ENCODE measurements at regions not wholly inside any gene's neighbourhood (a gene's known extent, or its start where the extent isn't known, plus 50 kb on each side); places are given as distances from the start of the nearest gene placed in this dataset.

DNA sequence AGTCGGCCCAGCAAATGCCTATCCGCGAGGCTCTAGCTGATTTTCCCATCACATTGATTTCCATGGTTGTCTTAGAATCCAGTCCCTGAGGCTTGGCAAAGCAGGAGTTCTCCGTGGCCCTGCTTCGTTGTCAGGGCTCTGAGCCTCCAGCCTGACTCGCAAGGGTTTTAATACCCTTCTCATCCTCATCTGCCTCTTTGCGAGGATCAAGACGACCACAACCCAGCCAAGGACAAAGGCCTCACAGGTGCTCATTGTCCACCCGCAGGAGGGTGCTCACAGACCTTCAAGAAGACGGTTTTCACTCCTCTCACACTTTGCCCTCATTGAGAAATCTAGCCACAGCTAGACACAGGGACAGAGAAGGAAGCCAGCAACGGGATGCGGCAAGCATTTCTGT is 610.8 kb downstream of the KCNJ18 start:
- no peak overlapping the region for H3K27ac ChIP-seq (ENCODE audit: low read depth, low read length, poor library complexity, severe bottlenecking)
- H3K4me3 ChIP-seq (ENCODE audit: low read depth, low read length, poor library complexity, severe bottlenecking), result no peak overlapping the region
- H3K27me3 ChIP-seq (replicated peaks; ENCODE audit: insufficient read depth, low read depth, low read length, poor library complexity), result no peaks in the 10 kb centered on the region
- intact Hi-C loops (cut with micrococcal nuclease; ENCODE audit: unreplicated experiment), result no loop called here
- ChIA-PET POLR2A (ENCODE audit: low non-redundant PET) (no interaction called here), CTCF (no interaction called here)
- BruUV-seq (replicated peaks), result no TSS peak
- H3K9me3 ChIP-seq (ENCODE audit: low read depth, low read length, poor library complexity, severe bottlenecking), result peaks cover 12% of the 10 kb centered on the region
- TF ChIP-seq CTCF (conservative IDR thresholded peaks at IDR 0.05; ENCODE audit: low read depth, low read length) (no peak), EZH2 (IDR thresholded peaks at IDR 0.05; ENCODE audit: borderline replicate concordance, low read depth, low read length, poor library complexity, severe bottlenecking) (no peak)
- H3K4me1 ChIP-seq (ENCODE audit: insufficient read depth, low read length, poor library complexity, severe bottlenecking), result no peaks in the 10 kb centered on the region
- no peak for DNase-seq (ENCODE audit: low spot score)
- H3K36me3 ChIP-seq (ENCODE audit: insufficient read depth, low read length, poor library complexity, severe bottlenecking), result no peaks in the 10 kb centered on the region

- DNase-seq (ENCODE audit: low spot score), result no peak
- POLR2A ChIA-PET (ENCODE audit: low non-redundant PET), result no interaction called here
Observed at GRCh38 chr17:22303865-22304264, 611.5 kb downstream of the KCNJ18 start.

GRCh38 chr17:22304667-22305303 is 612.5 kb downstream of the KCNJ18 start:
- CTCF ChIA-PET, result no interaction called here

More at GRCh38 chr17:22303865-22304264, 611.5 kb downstream of the KCNJ18 start:
- CTCF ChIA-PET, result no interaction called here
- Histone ChIP-seq H3K4me1 (ENCODE audit: insufficient read depth, low read length, poor library complexity, severe bottlenecking) (no peaks in the 10 kb centered on the region), H3K27me3 (replicated peaks; ENCODE audit: insufficient read depth, low read depth, low read length, poor library complexity) (no peaks in the 10 kb centered on the region), H3K9me3 (ENCODE audit: low read depth, low read length, poor library complexity, severe bottlenecking) (peaks cover 12% of the 10 kb centered on the region), H3K36me3 (ENCODE audit: insufficient read depth, low read length, poor library complexity, severe bottlenecking) (no peaks in the 10 kb centered on the region), H3K4me3 (ENCODE audit: low read depth, low read length, poor library complexity, severe bottlenecking) (no peak overlapping the region), H3K27ac (ENCODE audit: low read depth, low read length, poor library complexity, severe bottlenecking) (no peak overlapping the region)
- intact Hi-C loops (cut with micrococcal nuclease; ENCODE audit: unreplicated experiment), result no loop called here
- TF ChIP-seq EZH2 (IDR thresholded peaks at IDR 0.05; ENCODE audit: borderline replicate concordance, low read depth, low read length, poor library complexity, severe bottlenecking), result no peak
- no peak for TF ChIP-seq CTCF (conservative IDR thresholded peaks at IDR 0.05; ENCODE audit: low read depth, low read length)
- no TSS peak for BruUV-seq (replicated peaks)

More at GRCh38 chr17:22304667-22305303, 612.5 kb downstream of the KCNJ18 start:
- H3K9me3 ChIP-seq (ENCODE audit: low read depth, low read length, poor library complexity, severe bottlenecking), result peaks cover 12% of the 10 kb centered on the region
- POLR2A ChIA-PET (ENCODE audit: low non-redundant PET), result no interaction called here
- intact Hi-C loops (cut with micrococcal nuclease; ENCODE audit: unreplicated experiment), result no loop called here
- H3K27ac ChIP-seq (ENCODE audit: low read depth, low read length, poor library complexity, severe bottlenecking), result no peak overlapping the region
- no peak for DNase-seq (ENCODE audit: low spot score)
- no peak overlapping the region for H3K4me3 ChIP-seq (ENCODE audit: low read depth, low read length, poor library complexity, severe bottlenecking)
- H3K4me1 ChIP-seq (ENCODE audit: insufficient read depth, low read length, poor library complexity, severe bottlenecking), result no peaks in the 10 kb centered on the region
- no peak for TF ChIP-seq EZH2 (IDR thresholded peaks at IDR 0.05; ENCODE audit: borderline replicate concordance, low read depth, low read length, poor library complexity, severe bottlenecking)
- no peak for TF ChIP-seq CTCF (conservative IDR thresholded peaks at IDR 0.05; ENCODE audit: low read depth, low read length)
- BruUV-seq (replicated peaks), result no TSS peak
- no peaks in the 10 kb centered on the region for H3K36me3 ChIP-seq (ENCODE audit: insufficient read depth, low read length, poor library complexity, severe bottlenecking)
- H3K27me3 ChIP-seq (replicated peaks; ENCODE audit: insufficient read depth, low read depth, low read length, poor library complexity), result no peaks in the 10 kb centered on the region

Data from A673 (cell line).